Middle frontal gyrus (tissue), 1 donor: ENCODE measurements at regions not wholly inside any gene's neighbourhood (a gene's known extent, or its start where the extent isn't known, plus 50 kb on each side); places are given as distances from the start of the nearest gene placed in this dataset.
A peak's percentile ranks its signal among the peaks of the same experiment; 100 is the strongest.
"Not testable (repeated sequence)": the region's sequence is repeated elsewhere in the genome, so short reads cannot be mapped to it uniquely, and the experiment has no call there.

Experiments used
- DNase-seq: peaks from one replicate; pipeline ENCODE4 v3.0.0-alpha.2; 2015; ENCODE audit warnings: low spot score; ENCODE audit errors: extremely low spot score

GRCh38 chr5:128796506-128796905 is 168.8 kb upstream of the SLC27A6 start:
- DNase-seq, result no peak

- DNase-seq, result no peak
Observed at GRCh38 chr5:128798871-128799270, 166.4 kb upstream of the SLC27A6 start.

GRCh38 chr5:128799945-128800344 is 165.3 kb upstream of the SLC27A6 start:
- no peak for DNase-seq

- no peak for DNase-seq
Observed at GRCh38 chr5:128800377-128800776, 164.9 kb upstream of the SLC27A6 start.

- DNase-seq, result no peak
Observed at GRCh38 chr5:128813317-128814070, 151.8 kb upstream of the SLC27A6 start.

- no peak for DNase-seq
Observed at GRCh38 chr5:128815201-128815600, 150.1 kb upstream of the SLC27A6 start.

- DNase-seq, result no peak
Observed at GRCh38 chr5:128825826-128826225, 139.5 kb upstream of the SLC27A6 start.

GRCh38 chr5:128826275-128826674 is 139.0 kb upstream of the SLC27A6 start:
- DNase-seq, result no peak

GRCh38 chr5:128836571-128836970 is 128.7 kb upstream of the SLC27A6 start:
- no peak for DNase-seq

GRCh38 chr5:128838623-128839022 is 126.7 kb upstream of the SLC27A6 start:
- DNase-seq, result no peak

GRCh38 chr5:128842241-128842640 is 123.0 kb upstream of the SLC27A6 start:
- no peak for DNase-seq

- DNase-seq, result peak; percentile 20
Observed at GRCh38 chr5:128844354-128844923, 120.8 kb upstream of the SLC27A6 start.

- DNase-seq, result no peak
Observed at GRCh38 chr5:128850049-128850448, 115.2 kb upstream of the SLC27A6 start.

- no peak for DNase-seq
Observed at GRCh38 chr5:128854931-128855330, 110.4 kb upstream of the SLC27A6 start.

- no peak for DNase-seq
Observed at GRCh38 chr5:128857076-128857677, 108.1 kb upstream of the SLC27A6 start.

- DNase-seq, result no peak
Observed at GRCh38 chr5:128858995-128859394, 106.3 kb upstream of the SLC27A6 start.

- not testable (repeated sequence) for DNase-seq
Observed at GRCh38 chr5:128861155-128861554, 104.1 kb upstream of the SLC27A6 start.

- no peak for DNase-seq
Observed at GRCh38 chr5:128869970-128870369, 95.3 kb upstream of the SLC27A6 start.

GRCh38 chr5:128870373-128870772 is 94.9 kb upstream of the SLC27A6 start:
- DNase-seq, result no peak

GRCh38 chr5:128870923-128871322 is 94.4 kb upstream of the SLC27A6 start:
- DNase-seq, result no peak

GRCh38 chr5:128876569-128877382 is 88.5 kb upstream of the SLC27A6 start:
- DNase-seq, result no peak

- DNase-seq, result no peak
Observed at GRCh38 chr5:128877476-128877875, 87.8 kb upstream of the SLC27A6 start.
